ENCODE measurements at regions not wholly inside any gene's neighbourhood (a gene's known extent, or its start where the extent isn't known, plus 50 kb on each side); places are given as distances from the start of the nearest gene placed in this dataset.

- WGBS = 83% methylated on average over 5 of the region's 5 CpGs
- Histone ChIP-seq H3K4me1 (peaks cover 8% of the 10 kb centered on the region), H3K36me3 (no peaks in the 10 kb centered on the region), H3K27ac (no peak overlapping the region), H3K4me3 (no peak overlapping the region), H3K27me3 (no peaks in the 10 kb centered on the region), H3K9me3 (no peaks in the 10 kb centered on the region)
- DNase-seq (ENCODE audit: low spot score in 2 of 2) = no peak
- no peak for TF ChIP-seq POLR2A (IDR thresholded peaks at IDR 0.05)
- TF ChIP-seq, protein P1, sequence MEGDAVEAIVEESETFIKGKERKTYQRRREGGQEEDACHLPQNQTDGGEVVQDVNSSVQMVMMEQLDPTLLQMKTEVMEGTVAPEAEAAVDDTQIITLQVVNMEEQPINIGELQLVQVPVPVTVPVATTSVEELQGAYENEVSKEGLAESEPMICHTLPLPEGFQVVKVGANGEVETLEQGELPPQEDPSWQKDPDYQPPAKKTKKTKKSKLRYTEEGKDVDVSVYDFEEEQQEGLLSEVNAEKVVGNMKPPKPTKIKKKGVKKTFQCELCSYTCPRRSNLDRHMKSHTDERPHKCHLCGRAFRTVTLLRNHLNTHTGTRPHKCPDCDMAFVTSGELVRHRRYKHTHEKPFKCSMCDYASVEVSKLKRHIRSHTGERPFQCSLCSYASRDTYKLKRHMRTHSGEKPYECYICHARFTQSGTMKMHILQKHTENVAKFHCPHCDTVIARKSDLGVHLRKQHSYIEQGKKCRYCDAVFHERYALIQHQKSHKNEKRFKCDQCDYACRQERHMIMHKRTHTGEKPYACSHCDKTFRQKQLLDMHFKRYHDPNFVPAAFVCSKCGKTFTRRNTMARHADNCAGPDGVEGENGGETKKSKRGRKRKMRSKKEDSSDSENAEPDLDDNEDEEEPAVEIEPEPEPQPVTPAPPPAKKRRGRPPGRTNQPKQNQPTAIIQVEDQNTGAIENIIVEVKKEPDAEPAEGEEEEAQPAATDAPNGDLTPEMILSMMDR (IDR thresholded peaks at IDR 0.05) = no peak
- TF ChIP-seq POLR2AphosphoS5 (IDR thresholded peaks at IDR 0.05) = no peak
- TF ChIP-seq EP300 (IDR thresholded peaks at IDR 0.05) = no peak
These were observed 160.0 kb upstream of the KLF6 start for GRCh38 chr10:3945026-3945425.

DNA sequence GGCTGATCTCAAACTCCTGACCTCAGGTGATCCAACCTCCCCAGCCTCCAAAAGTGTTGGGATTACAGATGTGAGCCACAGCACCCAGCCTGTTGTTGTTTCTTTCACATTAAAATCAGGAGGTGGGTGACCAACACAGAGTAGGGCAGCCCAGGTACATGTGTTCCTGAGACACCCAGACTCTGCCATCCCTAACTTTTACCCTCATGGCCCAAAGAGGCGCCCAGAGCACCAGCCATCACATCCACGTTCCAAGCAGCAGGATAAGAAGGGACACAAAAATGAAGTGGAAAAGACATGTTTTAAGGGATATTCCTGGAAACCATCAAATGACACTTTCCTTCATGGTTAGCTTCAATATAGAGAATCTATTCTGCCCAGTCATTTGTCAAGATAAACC is 159.6 kb upstream of the KLF6 start:
- H3K27ac ChIP-seq = no peak overlapping the region
- peaks cover 8% of the 10 kb centered on the region for H3K4me1 ChIP-seq
- no peaks in the 10 kb centered on the region for H3K36me3 ChIP-seq
- H3K4me3 ChIP-seq = no peak overlapping the region
- DNase-seq (ENCODE audit: low spot score in 2 of 2) = no peak
- H3K27me3 ChIP-seq = no peaks in the 10 kb centered on the region
- TF ChIP-seq, protein P1 (IDR thresholded peaks at IDR 0.05) = no peak
- TF ChIP-seq POLR2A (IDR thresholded peaks at IDR 0.05) = no peak
- no peak for TF ChIP-seq EP300 (IDR thresholded peaks at IDR 0.05)
- no peak for TF ChIP-seq POLR2AphosphoS5 (IDR thresholded peaks at IDR 0.05)
- WGBS = 98% methylated on average over 2 of the region's 2 CpGs
- no peaks in the 10 kb centered on the region for H3K9me3 ChIP-seq

DNA sequence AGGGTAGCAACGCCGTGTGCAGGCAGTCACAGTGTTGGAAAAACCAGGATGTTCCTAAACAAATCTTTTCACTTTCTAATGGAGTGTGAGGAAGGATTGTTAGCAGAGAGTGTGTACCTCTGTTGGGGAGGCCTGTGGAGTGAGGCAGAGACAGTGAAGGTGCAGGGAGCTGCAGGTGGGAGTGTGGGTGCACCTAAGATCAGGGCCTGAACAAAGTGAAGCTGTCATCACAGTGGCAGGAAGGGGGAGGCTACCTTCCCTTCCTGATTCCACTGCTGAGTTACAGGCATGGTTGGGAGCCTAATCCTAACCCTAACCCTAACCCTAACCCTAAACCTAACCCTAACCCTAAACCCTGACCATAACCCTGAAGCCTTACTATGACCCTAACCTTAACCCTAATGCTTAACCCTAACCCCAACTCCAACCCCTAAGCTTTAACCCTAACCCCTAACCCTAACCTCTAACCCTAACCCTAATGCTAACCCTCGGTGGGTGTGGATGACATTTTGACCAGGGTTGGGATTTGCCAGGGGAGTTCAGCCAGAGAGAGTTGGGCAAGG is 158.8 kb upstream of the KLF6 start:
- Histone ChIP-seq H3K4me1 (peaks cover 8% of the 10 kb centered on the region), H3K27me3 (no peaks in the 10 kb centered on the region), H3K9me3 (no peaks in the 10 kb centered on the region), H3K4me3 (no peak overlapping the region), H3K36me3 (no peaks in the 10 kb centered on the region), H3K27ac (no peak overlapping the region)
- 67% methylated on average over 3 of the region's 3 CpGs for WGBS
- DNase-seq (ENCODE audit: low spot score in 2 of 2) = no peak
- no peak for TF ChIP-seq POLR2A (IDR thresholded peaks at IDR 0.05)
- no peak for TF ChIP-seq EP300 (IDR thresholded peaks at IDR 0.05)
- no peak for TF ChIP-seq POLR2AphosphoS5 (IDR thresholded peaks at IDR 0.05)
- TF ChIP-seq, protein P1 (IDR thresholded peaks at IDR 0.05) = no peak

- H3K4me3 ChIP-seq = no peak overlapping the region
- H3K9me3 ChIP-seq = no peaks in the 10 kb centered on the region
- no peak for DNase-seq (ENCODE audit: low spot score in 2 of 2)
- no peaks in the 10 kb centered on the region for H3K36me3 ChIP-seq
- TF ChIP-seq POLR2AphosphoS5 (IDR thresholded peaks at IDR 0.05) = no peak
- TF ChIP-seq EP300 (IDR thresholded peaks at IDR 0.05) = no peak
- TF ChIP-seq, protein P1 (IDR thresholded peaks at IDR 0.05) = no peak
- no peak for TF ChIP-seq POLR2A (IDR thresholded peaks at IDR 0.05)
- WGBS = 75% methylated on average over 9 of the region's 9 CpGs
- H3K4me1 ChIP-seq = peaks cover 8% of the 10 kb centered on the region
- H3K27me3 ChIP-seq = no peaks in the 10 kb centered on the region
- no peak overlapping the region for H3K27ac ChIP-seq
These were observed 158.0 kb upstream of the KLF6 start for GRCh38 chr10:3942937-3943489.

DNA sequence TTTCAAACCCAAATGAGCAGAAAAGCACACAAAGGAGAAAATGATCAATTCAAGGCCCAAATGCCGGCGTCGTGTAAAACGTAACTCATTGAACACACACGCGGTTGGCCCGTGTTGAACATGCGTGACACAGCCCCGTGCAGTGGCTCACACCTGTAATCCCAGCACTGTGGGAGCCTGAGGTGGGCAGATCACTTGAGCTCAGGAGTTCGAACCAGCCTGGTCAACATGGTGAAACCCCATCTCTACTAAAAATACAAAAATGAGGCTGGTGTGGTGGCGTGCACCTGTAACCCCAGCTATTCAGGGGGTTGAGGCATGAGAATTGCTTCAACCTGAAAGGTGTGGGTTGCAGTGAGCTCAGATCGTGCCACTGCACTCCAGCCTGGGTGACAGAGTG is 156.7 kb upstream of the KLF6 start:
- WGBS = 95% methylated on average over 12 of the region's 12 CpGs
- Histone ChIP-seq H3K4me3 (no peak overlapping the region), H3K27me3 (no peaks in the 10 kb centered on the region), H3K4me1 (peaks cover 4% of the 10 kb centered on the region), H3K36me3 (no peaks in the 10 kb centered on the region), H3K9me3 (no peaks in the 10 kb centered on the region), H3K27ac (no peak overlapping the region)
- TF ChIP-seq, protein P1 (IDR thresholded peaks at IDR 0.05) = no peak
- no peak for TF ChIP-seq EP300 (IDR thresholded peaks at IDR 0.05)
- TF ChIP-seq POLR2A (IDR thresholded peaks at IDR 0.05) = no peak
- no peak for TF ChIP-seq POLR2AphosphoS5 (IDR thresholded peaks at IDR 0.05)
- DNase-seq (ENCODE audit: low spot score in 2 of 2) = no peak
